ENCODE measurements at regions not wholly inside any gene's neighbourhood (a gene's known extent, or its start where the extent isn't known, plus 50 kb on each side); places are given as distances from the start of the nearest gene placed in this dataset.

DNA sequence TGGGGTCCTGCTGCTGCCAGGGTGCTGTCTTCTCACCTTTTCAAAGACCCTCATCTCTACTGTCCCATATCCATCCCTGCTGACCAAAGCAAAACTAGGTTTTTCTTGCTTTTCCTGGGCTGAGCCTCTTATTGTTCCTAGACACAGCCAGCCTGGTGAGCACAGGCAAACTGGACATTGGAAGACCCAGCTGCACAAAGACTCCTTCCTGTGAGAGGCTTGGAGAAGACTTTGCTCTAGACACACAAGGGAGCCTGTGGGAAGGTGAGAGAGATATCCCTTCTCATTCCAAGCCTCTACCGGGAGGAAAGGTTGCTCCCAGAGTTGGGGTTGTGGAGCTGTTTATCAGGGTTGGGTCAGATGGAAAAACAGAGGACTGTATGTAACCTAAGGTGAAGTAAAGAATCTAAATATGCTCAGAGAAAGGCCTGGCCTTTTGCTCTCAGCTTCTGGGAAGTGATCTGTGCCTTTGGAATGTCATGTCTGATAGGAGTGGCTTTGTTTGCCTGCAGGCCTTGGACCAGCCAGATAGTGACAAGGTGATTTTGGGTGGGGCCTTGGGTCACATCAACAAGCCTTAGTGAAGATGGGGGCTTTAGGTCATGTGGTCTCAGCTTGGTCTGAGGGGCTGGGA lies 87.6 kb upstream of the RUNX1 start:
- Mint-ChIP-seq H3K27me3 (no peaks in the 10 kb centered on the region), H3K4me3 (no peak overlapping the region), H3K9me3 (no peaks in the 10 kb centered on the region), H3K36me3 (no peaks in the 10 kb centered on the region), H3K4me1 (peaks cover 13% of the 10 kb centered on the region), H3K27ac (no peak overlapping the region)
- DNase-seq (no peak), ATAC-seq (ENCODE audit: low read depth) (no peak)
- POLR2A ChIA-PET: no interaction called here

DNA sequence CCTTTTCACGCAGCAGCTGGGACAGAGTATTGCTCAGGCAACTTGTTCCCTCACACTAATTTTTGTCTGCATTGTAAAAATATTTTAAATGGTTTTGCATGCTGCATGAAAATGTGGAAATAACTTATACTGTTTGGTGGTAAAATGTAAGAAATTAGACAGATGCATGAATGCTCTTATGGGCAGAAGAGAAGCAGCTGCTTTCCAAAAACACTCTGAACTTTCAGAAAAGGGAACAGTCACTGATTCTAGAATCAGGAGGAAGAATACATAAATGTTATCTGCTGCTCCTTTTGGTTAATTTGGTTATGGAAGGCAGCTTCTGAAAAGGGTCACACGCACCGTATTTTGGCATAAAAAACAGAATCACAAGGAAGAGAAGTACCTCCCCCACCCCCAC lies 87.0 kb upstream of the RUNX1 start:
- H3K4me1 Mint-ChIP-seq: peaks cover 13% of the 10 kb centered on the region
- no peak overlapping the region for H3K27ac Mint-ChIP-seq
- no peak for ATAC-seq (ENCODE audit: low read depth)

DNA sequence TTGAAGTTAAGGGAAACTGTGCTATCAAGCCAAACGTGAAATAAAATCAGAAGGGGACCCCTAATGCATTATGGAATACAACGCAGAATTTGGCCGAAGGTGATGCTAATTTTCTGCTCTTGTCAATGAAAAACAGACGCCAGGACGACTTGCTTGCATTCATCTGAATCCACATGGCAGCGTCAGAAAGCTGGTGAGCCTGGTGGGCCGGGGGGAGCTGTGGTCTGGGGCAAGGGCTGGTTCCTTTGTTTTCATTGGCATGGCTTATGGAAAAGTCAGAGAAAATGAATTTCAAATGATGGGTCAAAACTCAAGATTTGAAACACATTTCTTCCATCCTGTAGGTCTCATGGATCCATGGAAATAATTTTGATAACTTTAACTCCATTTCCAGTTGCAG lies 86.4 kb upstream of the RUNX1 start:
- no peaks in the 10 kb centered on the region for H3K27me3 Mint-ChIP-seq
- POLR2A ChIA-PET: no interaction called here
- peaks cover 2% of the 10 kb centered on the region for H3K36me3 Mint-ChIP-seq
- ATAC-seq (ENCODE audit: low read depth): no peak
- peaks cover 13% of the 10 kb centered on the region for H3K4me1 Mint-ChIP-seq
- H3K27ac Mint-ChIP-seq: no peak overlapping the region
- no peaks in the 10 kb centered on the region for H3K9me3 Mint-ChIP-seq
- no peak for DNase-seq
- no peak overlapping the region for H3K4me3 Mint-ChIP-seq

More for the DNA sequence above, 87.0 kb upstream of the RUNX1 start:
- no peaks in the 10 kb centered on the region for H3K27me3 Mint-ChIP-seq
- H3K36me3 Mint-ChIP-seq: no peaks in the 10 kb centered on the region
- DNase-seq: no peak
- no peak overlapping the region for H3K4me3 Mint-ChIP-seq
- no peaks in the 10 kb centered on the region for H3K9me3 Mint-ChIP-seq
- POLR2A ChIA-PET: no interaction called here

DNA sequence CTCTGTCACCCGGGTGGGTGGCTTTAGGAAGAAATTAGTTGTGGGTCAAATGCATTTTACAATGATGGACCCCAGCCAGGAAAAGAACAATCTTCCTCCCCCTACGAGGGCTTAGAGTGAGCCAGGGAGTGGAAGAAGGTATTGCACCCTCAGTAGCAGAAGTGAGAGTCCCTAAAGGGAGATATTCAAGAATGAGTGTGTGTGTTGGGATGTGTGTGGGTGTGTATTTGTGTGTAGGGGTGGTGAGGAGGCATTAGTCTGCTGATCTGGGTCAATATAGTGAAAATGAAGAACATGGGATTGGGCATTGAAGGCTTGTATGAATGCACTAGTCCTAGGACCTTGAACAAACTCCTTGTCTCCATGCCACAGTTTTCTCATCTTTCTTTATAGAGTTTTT lies 85.2 kb upstream of the RUNX1 start:
- H3K36me3 Mint-ChIP-seq: peaks cover 5% of the 10 kb centered on the region
- H3K27ac Mint-ChIP-seq: no peak overlapping the region
- H3K4me3 Mint-ChIP-seq: no peak overlapping the region
- DNase-seq (no peak), ATAC-seq (ENCODE audit: low read depth) (no peak)
- H3K9me3 Mint-ChIP-seq: peaks cover 3% of the 10 kb centered on the region
- H3K4me1 Mint-ChIP-seq: peaks cover 13% of the 10 kb centered on the region
- no peaks in the 10 kb centered on the region for H3K27me3 Mint-ChIP-seq
- POLR2A ChIA-PET: no interaction called here

DNA sequence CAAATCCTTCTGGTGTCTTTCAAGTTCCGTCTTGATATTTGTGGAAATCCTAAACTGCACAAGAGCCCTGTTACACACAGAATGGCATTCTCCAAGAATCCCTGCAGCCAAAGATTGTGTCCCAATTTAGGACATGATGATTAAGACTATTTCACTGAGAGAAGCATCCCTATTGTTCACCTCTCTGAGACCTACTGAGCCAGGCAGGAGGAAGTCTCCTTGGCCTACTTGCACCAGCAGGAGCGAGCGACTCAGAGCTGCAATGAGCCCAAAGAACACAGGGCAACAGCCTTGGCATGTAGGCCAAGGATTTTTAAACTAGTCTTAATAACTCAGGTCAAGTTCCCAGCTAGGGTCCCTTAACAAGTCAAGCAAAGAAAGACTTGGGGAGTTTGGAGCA lies 79.4 kb upstream of the RUNX1 start:
- ATAC-seq (ENCODE audit: low read depth): no peak

DNA sequence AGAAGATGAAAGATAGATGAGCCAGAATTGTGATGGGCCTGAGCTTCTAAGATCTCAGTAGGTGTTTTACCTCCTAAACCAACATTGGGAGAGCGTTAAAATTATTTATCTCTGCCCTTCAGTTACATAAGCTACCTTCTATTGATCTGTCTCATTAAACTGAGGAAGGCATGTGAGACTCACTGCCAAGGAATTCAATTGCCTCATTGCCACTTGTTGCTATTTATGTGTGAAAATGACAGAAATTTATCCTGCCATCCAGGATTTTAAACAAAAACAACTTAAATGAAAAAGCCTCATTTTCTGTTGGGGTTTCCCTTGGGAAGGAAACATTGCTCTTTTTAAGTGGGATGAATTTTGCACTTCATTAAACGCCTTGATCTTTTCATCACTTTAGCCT lies 78.7 kb upstream of the RUNX1 start:
- ATAC-seq (ENCODE audit: low read depth) (no peak), DNase-seq (no peak)
- Mint-ChIP-seq H3K4me1 (no peaks in the 10 kb centered on the region), H3K27ac (no peak overlapping the region), H3K4me3 (no peak overlapping the region), H3K36me3 (peaks cover 5% of the 10 kb centered on the region), H3K9me3 (peaks cover 14% of the 10 kb centered on the region), H3K27me3 (peaks cover 3% of the 10 kb centered on the region)
- POLR2A ChIA-PET: no interaction called here

More for the DNA sequence above, 79.4 kb upstream of the RUNX1 start:
- POLR2A ChIA-PET: no interaction called here
- H3K4me3 Mint-ChIP-seq: no peak overlapping the region
- peaks cover 3% of the 10 kb centered on the region for H3K27me3 Mint-ChIP-seq
- no peaks in the 10 kb centered on the region for H3K4me1 Mint-ChIP-seq
- no peak overlapping the region for H3K27ac Mint-ChIP-seq
- H3K36me3 Mint-ChIP-seq: peaks cover 5% of the 10 kb centered on the region
- DNase-seq: no peak
- H3K9me3 Mint-ChIP-seq: peaks cover 14% of the 10 kb centered on the region

DNA sequence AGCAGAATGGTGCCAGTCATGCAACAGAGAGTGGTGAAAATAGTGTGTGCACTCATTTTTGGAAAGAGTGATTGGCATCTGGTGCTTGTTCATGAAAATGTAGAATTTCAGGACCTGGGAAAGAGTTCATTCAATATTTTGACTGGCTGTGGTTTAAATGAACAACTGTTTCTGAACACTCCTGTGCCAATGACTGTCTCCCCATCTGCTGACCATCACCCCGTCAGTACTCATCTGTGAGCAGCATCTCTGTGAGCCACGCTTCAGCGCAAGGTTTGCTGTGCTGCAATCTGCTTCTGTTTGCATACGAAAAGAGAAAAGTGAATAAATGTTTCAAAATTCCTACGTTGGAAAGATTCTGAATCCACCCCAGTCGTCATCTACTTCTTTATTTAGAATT lies 77.9 kb upstream of the RUNX1 start:
- no peak for DNase-seq
- peaks cover 16% of the 10 kb centered on the region for H3K9me3 Mint-ChIP-seq
- H3K36me3 Mint-ChIP-seq: peaks cover 5% of the 10 kb centered on the region
- POLR2A ChIA-PET: no interaction called here
- peaks cover 3% of the 10 kb centered on the region for H3K27me3 Mint-ChIP-seq
- no peaks in the 10 kb centered on the region for H3K4me1 Mint-ChIP-seq
- no peak overlapping the region for H3K27ac Mint-ChIP-seq
- H3K4me3 Mint-ChIP-seq: no peak overlapping the region
- ATAC-seq (ENCODE audit: low read depth): no peak

DNA sequence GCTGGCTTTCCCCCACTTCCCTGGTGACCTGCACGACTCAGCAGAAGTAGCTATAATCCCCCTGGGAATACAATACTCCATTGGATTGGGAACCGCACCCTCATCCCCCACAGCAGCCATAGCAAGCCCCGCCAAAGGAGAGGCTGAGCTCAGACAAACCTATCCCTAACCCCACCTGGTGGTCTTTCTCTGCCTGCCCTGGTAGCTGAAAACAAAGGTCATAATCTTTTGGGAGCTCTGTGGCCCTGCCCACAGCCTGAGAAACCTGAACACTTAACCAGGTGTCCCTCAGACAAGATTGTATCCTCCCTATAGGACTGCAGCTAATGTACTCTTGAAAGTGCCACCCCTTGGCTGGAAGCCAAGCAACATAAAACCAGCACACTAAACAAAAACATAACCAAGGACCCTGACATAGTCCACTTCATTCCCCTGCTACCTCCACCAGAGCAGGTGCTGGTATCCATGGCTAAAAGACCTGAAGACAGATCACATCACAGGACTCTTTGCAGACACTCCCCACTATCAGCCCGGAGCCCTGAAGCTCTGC lies 71.6 kb upstream of the RUNX1 start:
- Mint-ChIP-seq H3K9me3 (peaks cover 6% of the 10 kb centered on the region), H3K36me3 (no peaks in the 10 kb centered on the region), H3K27ac (no peak overlapping the region), H3K4me1 (no peaks in the 10 kb centered on the region), H3K27me3 (peaks cover 4% of the 10 kb centered on the region), H3K4me3 (no peak overlapping the region)
- ATAC-seq (ENCODE audit: low read depth) (no peak), DNase-seq (no peak)
- POLR2A ChIA-PET: no interaction called here

DNA sequence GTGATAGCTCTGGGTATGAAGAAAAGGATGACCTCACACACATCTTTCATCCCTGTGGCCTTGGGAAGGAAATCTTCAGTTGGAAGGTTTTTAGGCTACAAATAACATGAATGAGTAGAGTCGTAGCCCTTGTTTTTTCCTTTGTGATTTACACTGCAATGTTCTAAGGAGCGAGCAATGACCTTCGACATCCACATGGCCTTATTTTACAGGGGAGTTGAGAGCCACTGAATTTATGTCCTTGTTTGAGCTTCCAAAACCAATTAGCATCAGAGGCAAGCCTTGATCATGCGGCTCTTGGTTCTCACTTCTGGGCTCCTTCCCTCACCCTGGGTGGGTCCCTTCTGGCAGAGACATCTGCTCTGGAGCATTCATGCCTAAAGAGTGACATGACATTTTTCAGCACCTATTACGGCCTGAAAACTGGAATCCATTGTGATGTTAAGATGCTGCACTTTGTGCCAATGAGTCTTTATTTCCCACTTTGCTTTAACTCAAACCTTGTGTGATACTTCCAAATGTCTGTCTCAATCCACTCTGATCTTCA lies 70.5 kb upstream of the RUNX1 start:
- no peaks in the 10 kb centered on the region for H3K36me3 Mint-ChIP-seq
- no peak overlapping the region for H3K27ac Mint-ChIP-seq
- peaks cover 6% of the 10 kb centered on the region for H3K9me3 Mint-ChIP-seq
- no peaks in the 10 kb centered on the region for H3K4me1 Mint-ChIP-seq
- H3K4me3 Mint-ChIP-seq: no peak overlapping the region
- no peak for DNase-seq
- POLR2A ChIA-PET: no interaction called here
- peaks cover 3% of the 10 kb centered on the region for H3K27me3 Mint-ChIP-seq
- ATAC-seq (ENCODE audit: low read depth): no peak

DNA sequence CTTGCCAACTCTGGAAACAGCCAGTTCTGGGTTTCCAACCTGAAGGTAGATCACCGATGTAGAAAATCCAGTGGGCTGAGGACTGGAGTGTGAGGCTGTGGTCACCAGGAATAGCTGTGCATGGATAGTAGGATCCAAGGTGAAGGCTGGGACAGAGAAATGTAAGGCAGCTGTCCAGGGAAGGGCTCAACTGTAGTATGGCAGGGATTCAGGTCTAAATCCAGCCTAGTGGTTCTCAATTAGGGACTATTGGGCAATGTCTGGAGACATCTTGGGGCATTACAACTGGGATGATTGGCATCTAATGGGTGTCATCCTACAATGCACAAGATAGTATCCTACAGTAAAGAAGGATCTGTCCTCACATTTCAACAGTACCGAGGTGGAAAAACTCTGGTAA lies 67.7 kb upstream of the RUNX1 start:
- DNase-seq (no peak), ATAC-seq (ENCODE audit: low read depth) (no peak)
- POLR2A ChIA-PET: no interaction called here
- H3K27ac Mint-ChIP-seq: no peak overlapping the region
- peaks cover 3% of the 10 kb centered on the region for H3K9me3 Mint-ChIP-seq
- H3K36me3 Mint-ChIP-seq: no peaks in the 10 kb centered on the region
- H3K27me3 Mint-ChIP-seq: peaks cover 3% of the 10 kb centered on the region
- no peak overlapping the region for H3K4me3 Mint-ChIP-seq
- H3K4me1 Mint-ChIP-seq: peaks cover 4% of the 10 kb centered on the region

DNA sequence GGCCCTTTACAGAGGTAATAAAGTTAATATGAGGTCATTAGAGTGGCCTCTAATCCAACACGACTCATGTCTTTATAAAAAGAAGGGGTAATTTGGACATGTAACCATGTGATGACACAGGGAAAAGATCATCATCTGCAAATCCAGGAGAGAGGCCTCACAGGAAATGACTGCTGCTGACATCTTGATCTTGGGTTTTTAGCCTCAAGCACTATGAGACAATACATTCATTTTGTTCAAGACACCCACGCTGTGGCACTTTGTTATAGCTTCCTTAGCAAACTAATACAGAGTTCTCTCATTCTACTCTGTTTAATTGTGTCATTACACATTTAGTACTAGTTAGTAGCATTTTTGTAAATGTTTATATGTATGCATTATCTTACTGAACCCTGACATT lies 64.0 kb upstream of the RUNX1 start:
- POLR2A ChIA-PET: no interaction called here
- Mint-ChIP-seq H3K4me3 (no peak overlapping the region), H3K9me3 (peaks cover 6% of the 10 kb centered on the region), H3K27ac (no peak overlapping the region), H3K4me1 (peaks cover 4% of the 10 kb centered on the region), H3K36me3 (peaks cover 2% of the 10 kb centered on the region), H3K27me3 (no peaks in the 10 kb centered on the region)
- DNase-seq (no peak), ATAC-seq (ENCODE audit: low read depth) (no peak)

DNA sequence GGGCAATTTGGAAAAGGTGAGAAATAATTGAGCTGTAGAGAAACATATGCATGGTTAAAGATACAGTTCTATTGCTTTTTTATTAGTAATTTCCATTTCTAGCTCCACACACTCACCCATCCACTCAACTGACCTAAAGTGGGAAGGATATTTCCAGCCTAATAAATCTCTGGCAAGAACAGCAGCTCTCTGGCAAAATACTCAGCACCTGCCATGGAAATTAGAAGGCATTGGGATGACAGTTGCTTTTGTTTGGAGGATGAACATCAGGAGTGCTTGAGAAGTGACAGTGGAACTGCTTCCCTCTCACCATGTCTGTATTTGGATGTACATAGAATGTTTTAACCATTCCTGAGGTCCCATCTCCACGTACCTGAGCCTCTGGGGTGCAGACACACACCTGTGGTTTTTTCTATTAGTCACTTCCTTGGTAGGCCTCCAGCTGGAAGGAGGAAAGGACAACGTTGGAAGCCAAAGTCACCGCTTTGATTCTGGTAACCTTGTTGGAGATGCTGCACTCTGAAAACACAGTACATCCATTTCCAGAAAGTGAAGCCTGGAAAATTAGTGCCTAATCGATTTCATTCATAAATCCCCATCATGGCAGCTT lies 62.3 kb upstream of the RUNX1 start:
- H3K27me3 Mint-ChIP-seq: no peaks in the 10 kb centered on the region
- POLR2A ChIA-PET: no interaction called here
- H3K27ac Mint-ChIP-seq: no peak overlapping the region
- peaks cover 4% of the 10 kb centered on the region for H3K4me1 Mint-ChIP-seq
- peaks cover 2% of the 10 kb centered on the region for H3K36me3 Mint-ChIP-seq
- ATAC-seq (ENCODE audit: low read depth): no peak
- DNase-seq: no peak
- H3K4me3 Mint-ChIP-seq: no peak overlapping the region
- peaks cover 6% of the 10 kb centered on the region for H3K9me3 Mint-ChIP-seq

DNA sequence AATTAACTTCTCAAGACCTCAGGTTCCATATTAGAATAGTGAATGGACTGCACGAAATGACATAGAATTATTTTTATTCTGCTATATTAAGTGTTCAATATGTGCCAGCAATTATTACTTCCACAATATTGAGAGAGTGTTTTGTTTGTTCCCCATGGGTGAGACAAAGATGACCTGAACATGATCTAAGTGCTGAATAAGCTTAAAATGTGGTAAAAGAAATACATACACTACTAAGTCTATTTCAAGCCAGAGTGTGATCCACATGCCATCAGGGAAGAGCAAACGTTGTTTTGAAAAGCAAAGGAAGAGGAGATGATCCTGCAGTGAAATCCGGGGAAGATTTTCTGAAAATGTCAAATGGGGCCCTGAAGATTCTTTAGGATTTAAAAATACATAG lies 59.8 kb upstream of the RUNX1 start:
- H3K36me3 Mint-ChIP-seq: peaks cover 2% of the 10 kb centered on the region
- H3K4me3 Mint-ChIP-seq: no peak overlapping the region

DNA sequence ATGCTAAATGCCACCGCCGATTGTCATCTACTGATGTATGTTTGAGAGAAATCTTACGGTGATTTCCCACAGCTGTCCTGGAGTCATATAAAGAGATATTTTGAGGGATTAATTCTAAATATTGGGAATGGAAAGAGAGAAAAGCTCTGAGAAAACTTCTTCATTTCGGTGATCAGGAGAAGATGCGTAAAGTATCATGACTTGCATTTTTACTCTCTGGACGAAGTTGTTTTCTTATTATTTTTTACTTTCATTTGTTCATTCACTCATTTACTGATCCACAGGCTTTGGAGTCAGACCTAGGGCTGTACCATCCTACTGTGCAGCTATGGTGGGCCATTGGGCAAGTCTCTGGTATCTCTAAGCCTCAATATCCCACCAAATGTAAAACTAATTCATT lies 58.4 kb upstream of the RUNX1 start:
- ATAC-seq (ENCODE audit: low read depth): no peak
- no peak for DNase-seq
- Mint-ChIP-seq H3K27ac (no peak overlapping the region), H3K4me1 (no peaks in the 10 kb centered on the region), H3K4me3 (no peak overlapping the region), H3K36me3 (peaks cover 2% of the 10 kb centered on the region), H3K9me3 (peaks cover 3% of the 10 kb centered on the region), H3K27me3 (no peaks in the 10 kb centered on the region)
- POLR2A ChIA-PET: no interaction called here

More for the DNA sequence above, 59.8 kb upstream of the RUNX1 start:
- Mint-ChIP-seq H3K9me3 (peaks cover 6% of the 10 kb centered on the region), H3K4me1 (peaks cover 4% of the 10 kb centered on the region), H3K27ac (no peak overlapping the region), H3K27me3 (no peaks in the 10 kb centered on the region)
- ATAC-seq (ENCODE audit: low read depth): no peak
- no peak for DNase-seq
- POLR2A ChIA-PET: no interaction called here
